DMS153 (cell line): ENCODE measurements at regions not wholly inside any gene's neighbourhood (a gene's known extent, or its start where the extent isn't known, plus 50 kb on each side); places are given as distances from the start of the nearest gene placed in this dataset.

ENCODE experiments used
- DNase-seq: peaks from one replicate; lab custom pipeline; 2025; lab: John Stamatoyannopoulos, UW

DNA sequence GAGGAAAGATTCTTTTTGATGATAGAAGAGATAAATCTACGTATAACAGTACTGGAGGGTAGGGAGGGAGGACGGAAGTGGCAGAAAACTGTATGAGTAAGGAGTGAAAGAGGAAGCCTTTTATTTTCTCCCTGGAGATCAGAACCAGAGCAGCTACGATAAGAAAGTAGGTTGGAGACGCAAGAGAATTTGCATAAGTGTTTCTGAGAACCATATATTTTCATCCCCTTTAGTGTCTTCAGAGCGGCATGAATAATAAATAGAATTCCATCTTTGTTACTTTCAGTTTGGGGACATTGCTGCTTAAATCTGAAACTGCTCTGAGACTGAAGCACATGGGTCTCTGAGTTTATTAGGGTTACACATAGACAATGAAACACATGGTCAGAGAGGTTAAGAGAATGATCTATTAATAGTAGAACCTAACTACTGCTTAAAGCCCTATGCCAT, 230.2 kb upstream of the TNP1 start:
- DNase-seq = no peak

DNA sequence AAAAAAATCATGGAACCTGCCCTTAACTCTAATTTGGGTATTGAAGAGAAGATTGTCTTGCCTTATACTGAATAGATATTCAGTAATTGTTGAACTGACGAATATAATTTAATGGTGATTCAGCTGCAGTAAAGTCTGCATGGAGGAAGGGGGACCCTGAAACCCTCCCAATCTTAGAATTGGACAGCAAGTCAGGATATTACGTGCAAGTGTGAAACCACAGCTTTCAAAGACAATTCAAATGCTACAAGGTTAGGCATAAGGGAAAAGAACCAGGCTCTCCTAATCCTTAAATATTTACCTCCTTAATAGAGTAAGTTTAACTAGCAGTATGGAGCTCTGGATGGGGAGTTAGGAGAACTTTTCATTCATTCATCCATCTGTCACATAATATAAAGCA, 226.9 kb upstream of the TNP1 start:
- DNase-seq = no peak

- DNase-seq = no peak
Observed at GRCh38 chr2:217086038-217086522, 226.2 kb upstream of the TNP1 start.

GRCh38 chr2:217085543-217085942, 225.7 kb upstream of the TNP1 start:
- DNase-seq = no peak

- no peak for DNase-seq
Observed at GRCh38 chr2:217081799-217082198, 221.9 kb upstream of the TNP1 start.

- no peak for DNase-seq
Observed at GRCh38 chr2:217079165-217079564, 219.3 kb upstream of the TNP1 start.

DNA sequence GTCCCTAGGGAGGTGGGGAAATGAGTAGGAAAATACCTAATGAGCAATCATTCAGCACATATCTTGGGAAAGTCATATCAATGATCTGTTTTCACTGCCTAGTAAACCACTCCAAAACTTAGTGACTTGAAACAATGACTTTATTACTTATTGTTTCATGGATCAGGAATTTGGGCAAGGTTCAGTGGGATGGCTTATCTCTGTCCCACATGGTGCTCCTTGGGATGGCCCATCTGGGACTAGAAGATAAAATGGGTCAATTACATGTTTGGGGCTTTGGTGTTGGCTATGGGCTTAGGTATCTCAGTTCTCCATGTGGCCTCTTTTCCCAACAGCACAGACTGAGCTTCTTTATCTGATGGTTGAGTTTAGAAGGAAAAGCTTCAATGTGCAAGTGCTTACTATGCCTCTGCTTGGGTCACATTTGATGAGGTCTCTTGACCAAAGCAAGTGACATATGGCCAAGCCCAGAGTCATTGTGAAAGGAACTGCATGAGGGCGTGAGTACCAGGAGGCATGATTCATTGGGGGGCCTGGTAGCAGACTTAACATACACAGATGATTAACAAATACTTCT, 218.1 kb upstream of the TNP1 start:
- DNase-seq = no peak

- DNase-seq = no peak
Observed at GRCh38 chr2:217076657-217077232, 216.9 kb upstream of the TNP1 start.

GRCh38 chr2:217076058-217076435, 216.2 kb upstream of the TNP1 start:
- no peak for DNase-seq

GRCh38 chr2:217075268-217076057, 215.6 kb upstream of the TNP1 start:
- no peak for DNase-seq

- DNase-seq = no peak
Observed at GRCh38 chr2:217074576-217075255, 214.9 kb upstream of the TNP1 start.

GRCh38 chr2:217071416-217071815, 211.6 kb upstream of the TNP1 start:
- DNase-seq = no peak

GRCh38 chr2:217070611-217071010, 210.7 kb upstream of the TNP1 start:
- no peak for DNase-seq

DNA sequence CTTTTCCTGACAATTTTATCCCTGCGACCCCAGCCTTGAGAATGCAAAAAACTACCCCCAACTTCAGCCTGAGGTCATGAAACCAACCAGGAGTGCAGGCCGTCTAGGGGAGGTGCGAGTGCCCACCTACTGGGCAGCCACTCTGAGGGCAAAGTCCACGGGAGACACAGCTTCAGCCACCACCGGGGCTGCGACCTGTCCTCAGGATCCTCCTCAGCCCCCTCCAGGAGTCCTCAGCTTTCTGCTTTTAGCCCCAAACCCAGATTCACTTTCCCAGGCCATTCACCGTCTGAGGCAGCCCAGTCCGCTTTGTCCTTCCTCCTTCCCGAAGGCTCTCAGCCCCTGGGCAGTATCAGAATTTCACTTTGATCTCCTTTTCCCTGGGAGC, 210.2 kb upstream of the TNP1 start:
- no peak for DNase-seq

DNA sequence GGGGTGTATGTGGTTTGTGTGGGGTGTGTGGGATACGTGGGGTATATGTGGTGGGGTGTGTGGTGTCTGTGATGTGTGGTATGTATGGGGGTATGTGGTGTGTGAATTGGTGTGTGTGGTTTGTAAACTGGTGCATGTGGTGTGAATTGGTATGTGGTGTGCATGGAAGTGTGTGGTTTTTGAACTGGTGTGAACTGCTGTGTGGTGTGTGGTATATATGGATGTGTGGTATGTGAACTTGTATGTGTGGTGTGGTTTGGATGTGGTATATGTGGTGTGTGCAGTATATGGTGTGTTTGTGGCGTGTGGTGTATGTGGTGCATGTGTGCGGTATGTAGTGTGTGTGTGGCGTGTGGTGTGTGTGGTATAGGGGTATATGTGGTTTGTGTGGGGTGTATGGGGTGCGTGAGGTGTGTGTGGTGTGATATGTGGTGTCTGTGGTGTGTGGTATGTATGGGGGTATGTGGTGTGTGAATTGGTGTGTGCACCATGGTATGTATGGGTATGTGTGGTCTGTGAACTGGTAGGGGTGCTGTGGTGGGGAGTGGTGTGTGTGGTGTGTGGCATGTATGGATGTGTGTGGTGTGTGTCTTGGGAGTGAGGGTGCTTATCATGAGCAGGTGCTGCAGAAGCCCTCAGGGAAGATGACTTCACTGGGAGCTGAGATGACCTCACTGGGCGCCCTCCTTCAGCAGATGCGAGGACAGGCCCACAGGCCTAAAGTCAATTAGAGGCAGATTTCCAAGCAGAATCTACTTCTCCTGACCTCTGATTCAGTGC, 209.6 kb upstream of the TNP1 start:
- no peak for DNase-seq

- no peak for DNase-seq
Observed at GRCh38 chr2:217068677-217069250, 208.9 kb upstream of the TNP1 start.

- DNase-seq = no peak
Observed at GRCh38 chr2:217067787-217068186, 207.9 kb upstream of the TNP1 start.

GRCh38 chr2:217066510-217067270, 206.8 kb upstream of the TNP1 start:
- DNase-seq = no peak

GRCh38 chr2:217065695-217066405, 206.0 kb upstream of the TNP1 start:
- DNase-seq = no peak

- no peak for DNase-seq
Observed at GRCh38 chr2:217065012-217065290, 205.1 kb upstream of the TNP1 start.
